GM12865 (cell line): ENCODE measurements at regions not wholly inside any gene's neighbourhood (a gene's known extent, or its start where the extent isn't known, plus 50 kb on each side); places are given as distances from the start of the nearest gene placed in this dataset.
A peak's percentile ranks its signal among the peaks of the same experiment; 100 is the strongest.

ENCODE experiments used
- DNase-seq: peaks from one replicate; pipeline ENCODE4 v3.0.0; 2010; ENCODE audit warnings: low read depth
- H3K4me3 ChIP-seq: 2 replicates; pipeline ENCODE4 v1.5.1; 2011; ENCODE audit warnings: mild to moderate bottlenecking, low read depth, low read length, control low read depth
- CTCF ChIP-seq: IDR thresholded peaks from 2 replicates; pipeline ENCODE4 v1.5.1; 2011; ENCODE audit warnings: low read length, control low read depth, low read depth, inconsistent platforms; ENCODE audit not compliant: insufficient read depth; ENCODE audit errors: missing control alignments

GRCh38 chr7:106806556-106806955, 58.5 kb upstream of the PIK3CG start:
- H3K4me3 ChIP-seq, result no peak overlapping the region
- no peak for DNase-seq
- TF ChIP-seq CTCF, result no peak

- no peak for DNase-seq
- no peak for TF ChIP-seq CTCF
- no peak overlapping the region for H3K4me3 ChIP-seq
Observed at GRCh38 chr7:106807474-106807873, 57.6 kb upstream of the PIK3CG start.

GRCh38 chr7:106808967-106809635, 56.0 kb upstream of the PIK3CG start:
- no peak overlapping the region for H3K4me3 ChIP-seq
- no peak for DNase-seq
- no peak for TF ChIP-seq CTCF

GRCh38 chr7:106811472-106811871, 53.6 kb upstream of the PIK3CG start:
- H3K4me3 ChIP-seq, result no peak overlapping the region
- no peak for DNase-seq
- no peak for TF ChIP-seq CTCF

- H3K4me3 ChIP-seq, result no peak overlapping the region
- TF ChIP-seq CTCF, result no peak
- DNase-seq, result peak; percentile 7
Observed at GRCh38 chr7:106812027-106812643, 52.9 kb upstream of the PIK3CG start.

- DNase-seq, result no peak
- no peak overlapping the region for H3K4me3 ChIP-seq
- TF ChIP-seq CTCF, result no peak
Observed at GRCh38 chr7:106813705-106814305, 51.3 kb upstream of the PIK3CG start.
